Endothelial cell of umbilical vein (primary cell): ENCODE measurements at regions not wholly inside any gene's neighbourhood (a gene's known extent, or its start where the extent isn't known, plus 50 kb on each side); places are given as distances from the start of the nearest gene placed in this dataset.

Experiments
- CTCF ChIP-seq, 2 donors: IDR thresholded peaks; 1 replicate in 1 of 2; 2 replicates in 1 of 2; pipeline ENCODE4 v1.5.1; 2011; ENCODE audit warnings: low read length in 2 of 2, mild to moderate bottlenecking in 2 of 2, moderate library complexity in 2 of 2, control low read depth in 1 of 2, inconsistent platforms in 1 of 2, low read depth in 1 of 2; ENCODE audit not compliant: insufficient read depth in 1 of 2; ENCODE audit errors: extremely low read depth in 1 of 2
- EZH2 ChIP-seq: IDR thresholded peaks from 2 replicates; pipeline ENCODE4 v1.6.1; 2012; ENCODE audit warnings: borderline replicate concordance, low read depth, mild to moderate bottlenecking, moderate library complexity, low read length, inconsistent platforms; ENCODE audit not compliant: severe bottlenecking
- FOS ChIP-seq: IDR thresholded peaks from 2 replicates; pipeline ENCODE4 v1.6.1; 2011; ENCODE audit warnings: mild to moderate bottlenecking, low read length, moderate library complexity, borderline replicate concordance; ENCODE audit not compliant: insufficient read depth
- JUN ChIP-seq: IDR thresholded peaks from 2 replicates; pipeline ENCODE4 v1.6.1; 2011; ENCODE audit warnings: borderline replicate concordance, low read depth; ENCODE audit not compliant: insufficient read length, insufficient read depth
- MAX ChIP-seq: IDR thresholded peaks from 2 replicates; pipeline ENCODE4 v1.6.1; 2011; ENCODE audit not compliant: insufficient read depth, insufficient read length
- POLR2A ChIP-seq: IDR thresholded peaks from 2 replicates; pipeline ENCODE4 v1.6.1; 2012; ENCODE audit warnings: low read depth, mild to moderate bottlenecking, control low read depth, low read length
- POLR2AphosphoS5 ChIP-seq: IDR thresholded peaks from 2 replicates; pipeline ENCODE4 v1.6.1; 2012; ENCODE audit warnings: low read depth, mild to moderate bottlenecking, control low read depth, low read length, moderate library complexity; ENCODE audit not compliant: insufficient read depth

GRCh38 chr12:71054551-71054950 is 103.2 kb downstream of the TSPAN8 start:
- TF ChIP-seq CTCF (IDR thresholded peaks at IDR 0.05; ENCODE audit: extremely low read depth in 1 of 2, insufficient read depth in 1 of 2, low read depth in 1 of 2, low read length in 2 of 2) (no peak), MAX (no peak), POLR2AphosphoS5 (no peak), POLR2A (no peak), EZH2 (no peak), JUN (no peak), FOS (no peak)
